ENCODE measurements at regions not wholly inside any gene's neighbourhood (a gene's known extent, or its start where the extent isn't known, plus 50 kb on each side); places are given as distances from the start of the nearest gene placed in this dataset.
"Not testable (repeated sequence)": the region's sequence is repeated elsewhere in the genome, so short reads cannot be mapped to it uniquely, and the experiment has no call there.

DNA sequence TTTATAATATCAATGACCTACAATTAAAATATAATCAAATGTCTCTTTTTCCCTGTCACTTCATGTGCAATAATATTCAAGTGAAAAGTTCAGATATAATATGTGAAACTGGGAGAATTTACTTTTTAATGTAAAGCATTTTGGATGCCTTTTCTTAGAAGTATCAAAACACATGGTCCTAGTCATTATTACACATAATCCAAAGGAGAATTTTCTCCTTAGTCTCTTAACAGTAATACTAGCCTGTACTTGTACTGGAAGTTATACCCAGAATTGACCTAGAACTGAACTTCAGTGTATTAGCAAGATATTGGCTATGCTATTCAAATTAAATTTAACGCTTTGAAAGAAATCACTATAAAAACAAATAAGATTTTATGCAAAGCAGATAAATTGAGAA is 842.6 kb upstream of the MANEA start:
- H3K4me3 ChIP-seq = no peak overlapping the region
- no peak for DNase-seq
- no peaks in the 10 kb centered on the region for H3K27me3 ChIP-seq
- intact Hi-C loops (cut with DNase I) = no loop called here
- no peak overlapping the region for H3K9ac ChIP-seq (ENCODE audit: low read depth in 2 of 2, low read length in 2 of 2)
- no peaks in the 10 kb centered on the region for H3K4me1 ChIP-seq
- H3K27ac ChIP-seq = no peak overlapping the region
- TF ChIP-seq, protein P1, sequence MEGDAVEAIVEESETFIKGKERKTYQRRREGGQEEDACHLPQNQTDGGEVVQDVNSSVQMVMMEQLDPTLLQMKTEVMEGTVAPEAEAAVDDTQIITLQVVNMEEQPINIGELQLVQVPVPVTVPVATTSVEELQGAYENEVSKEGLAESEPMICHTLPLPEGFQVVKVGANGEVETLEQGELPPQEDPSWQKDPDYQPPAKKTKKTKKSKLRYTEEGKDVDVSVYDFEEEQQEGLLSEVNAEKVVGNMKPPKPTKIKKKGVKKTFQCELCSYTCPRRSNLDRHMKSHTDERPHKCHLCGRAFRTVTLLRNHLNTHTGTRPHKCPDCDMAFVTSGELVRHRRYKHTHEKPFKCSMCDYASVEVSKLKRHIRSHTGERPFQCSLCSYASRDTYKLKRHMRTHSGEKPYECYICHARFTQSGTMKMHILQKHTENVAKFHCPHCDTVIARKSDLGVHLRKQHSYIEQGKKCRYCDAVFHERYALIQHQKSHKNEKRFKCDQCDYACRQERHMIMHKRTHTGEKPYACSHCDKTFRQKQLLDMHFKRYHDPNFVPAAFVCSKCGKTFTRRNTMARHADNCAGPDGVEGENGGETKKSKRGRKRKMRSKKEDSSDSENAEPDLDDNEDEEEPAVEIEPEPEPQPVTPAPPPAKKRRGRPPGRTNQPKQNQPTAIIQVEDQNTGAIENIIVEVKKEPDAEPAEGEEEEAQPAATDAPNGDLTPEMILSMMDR (IDR thresholded peaks at IDR 0.05) = no peak
- no peaks in the 10 kb centered on the region for H3K36me3 ChIP-seq
- H3K9me3 ChIP-seq = no peaks in the 10 kb centered on the region

DNA sequence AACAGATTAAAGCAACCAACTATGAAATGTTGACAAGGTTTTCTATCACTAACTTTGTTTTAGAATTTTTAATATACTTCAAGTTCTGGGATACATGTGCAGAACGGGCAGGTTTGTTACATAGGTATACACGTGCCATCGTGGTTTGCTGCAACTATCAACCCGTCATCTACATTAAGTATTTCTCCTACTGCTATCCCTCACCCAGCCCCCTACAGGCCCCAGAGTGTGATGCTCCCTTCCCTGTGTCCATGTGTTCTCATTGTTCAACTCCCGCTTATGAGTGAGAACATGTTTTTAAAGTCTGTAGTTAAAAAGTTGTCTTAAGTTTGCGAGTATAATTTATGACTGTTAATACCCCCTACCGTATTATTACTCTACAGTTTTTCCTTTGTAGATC is 844.3 kb upstream of the MANEA start:
- H3K4me1 ChIP-seq = no peaks in the 10 kb centered on the region

DNA sequence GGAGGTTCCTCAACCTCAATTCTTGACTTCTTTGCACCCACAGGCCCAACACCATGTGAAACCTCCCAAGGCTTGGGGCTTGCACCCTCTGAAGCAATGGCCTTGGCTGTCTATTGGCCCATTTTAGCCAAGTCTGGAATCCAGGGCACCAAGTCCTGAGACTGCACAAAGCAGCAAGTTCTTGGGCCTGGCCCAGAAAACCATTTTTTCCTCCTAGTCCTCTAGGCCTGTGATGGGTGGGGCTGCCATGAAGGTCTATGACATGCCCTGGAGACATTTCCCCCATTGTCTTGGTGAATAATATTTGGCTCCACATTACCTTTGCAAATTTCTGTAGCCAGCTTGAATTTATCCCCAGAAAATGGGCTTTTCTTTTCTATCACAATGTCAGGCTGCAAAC is 849.6 kb upstream of the MANEA start:
- no peak overlapping the region for H3K4me3 ChIP-seq
- no peak overlapping the region for H3K9ac ChIP-seq (ENCODE audit: low read depth in 2 of 2, low read length in 2 of 2)
- no peaks in the 10 kb centered on the region for H3K4me1 ChIP-seq
- intact Hi-C loops (cut with DNase I) = no loop called here
- DNase-seq = no peak
- H3K27ac ChIP-seq = no peak overlapping the region
- H3K27me3 ChIP-seq = no peaks in the 10 kb centered on the region
- TF ChIP-seq, protein P1 (IDR thresholded peaks at IDR 0.05) = no peak
- no peaks in the 10 kb centered on the region for H3K9me3 ChIP-seq
- H3K36me3 ChIP-seq = no peaks in the 10 kb centered on the region

More for the DNA sequence above, 844.3 kb upstream of the MANEA start:
- no peaks in the 10 kb centered on the region for H3K9me3 ChIP-seq
- H3K9ac ChIP-seq (ENCODE audit: low read depth in 2 of 2, low read length in 2 of 2) = no peak overlapping the region
- no peak overlapping the region for H3K27ac ChIP-seq
- no peak overlapping the region for H3K4me3 ChIP-seq
- no peaks in the 10 kb centered on the region for H3K36me3 ChIP-seq
- H3K27me3 ChIP-seq = no peaks in the 10 kb centered on the region
- no peak for DNase-seq
- intact Hi-C loops (cut with DNase I) = no loop called here
- TF ChIP-seq, protein P1 (IDR thresholded peaks at IDR 0.05) = no peak

DNA sequence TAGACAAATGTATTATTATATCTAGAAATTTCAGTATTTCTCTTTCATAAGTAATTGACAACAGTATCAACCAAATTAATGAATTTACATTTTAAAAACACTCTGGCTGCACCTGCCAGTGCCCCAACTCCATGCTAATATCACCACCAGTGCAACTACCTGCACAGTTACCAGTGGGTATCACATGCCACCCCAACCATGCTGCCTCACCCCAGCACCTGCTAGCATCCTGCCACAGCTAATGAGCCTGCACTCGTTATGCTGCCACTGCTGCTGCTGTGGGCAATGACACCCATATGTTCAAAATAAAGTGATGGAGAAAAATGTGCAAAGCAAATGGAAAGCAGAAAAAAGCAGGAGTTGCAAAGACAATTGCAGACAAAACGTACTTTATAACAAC is 855.9 kb upstream of the MANEA start:
- H3K9me3 ChIP-seq = no peaks in the 10 kb centered on the region
- H3K27ac ChIP-seq = no peak overlapping the region
- H3K9ac ChIP-seq (ENCODE audit: low read depth in 2 of 2, low read length in 2 of 2) = no peak overlapping the region
- H3K36me3 ChIP-seq = no peaks in the 10 kb centered on the region
- DNase-seq = no peak
- TF ChIP-seq, protein P1 (IDR thresholded peaks at IDR 0.05) = no peak
- intact Hi-C loops (cut with DNase I) = no loop called here
- H3K4me3 ChIP-seq = no peak overlapping the region
- H3K4me1 ChIP-seq = no peaks in the 10 kb centered on the region
- no peaks in the 10 kb centered on the region for H3K27me3 ChIP-seq

DNA sequence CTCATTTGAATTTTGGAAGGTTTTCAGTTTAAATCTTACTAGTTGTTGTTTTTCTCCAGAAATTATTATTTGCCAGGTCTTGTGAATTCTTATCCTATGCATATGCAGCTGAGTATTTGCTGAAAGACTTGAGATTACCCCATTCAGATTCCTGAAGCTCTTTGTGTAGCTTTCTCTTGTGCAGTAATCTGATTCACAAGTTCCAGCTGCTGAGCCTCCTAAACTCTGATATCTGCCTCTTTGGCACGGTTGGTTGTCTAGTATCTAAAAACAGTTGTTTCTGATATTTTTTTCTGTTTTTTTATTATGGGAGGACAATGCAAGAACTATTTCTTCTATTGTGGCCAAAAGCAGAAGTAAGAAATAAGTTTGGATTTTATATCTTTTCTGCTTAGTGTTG is 863.9 kb upstream of the MANEA start:
- no peak overlapping the region for H3K4me3 ChIP-seq
- intact Hi-C loops (cut with DNase I) = no loop called here
- no peaks in the 10 kb centered on the region for H3K36me3 ChIP-seq
- no peaks in the 10 kb centered on the region for H3K9me3 ChIP-seq
- no peak overlapping the region for H3K27ac ChIP-seq
- no peak for DNase-seq
- H3K4me1 ChIP-seq = no peaks in the 10 kb centered on the region
- no peak overlapping the region for H3K9ac ChIP-seq (ENCODE audit: low read depth in 2 of 2, low read length in 2 of 2)
- H3K27me3 ChIP-seq = no peaks in the 10 kb centered on the region
- TF ChIP-seq, protein P1 (IDR thresholded peaks at IDR 0.05) = no peak

DNA sequence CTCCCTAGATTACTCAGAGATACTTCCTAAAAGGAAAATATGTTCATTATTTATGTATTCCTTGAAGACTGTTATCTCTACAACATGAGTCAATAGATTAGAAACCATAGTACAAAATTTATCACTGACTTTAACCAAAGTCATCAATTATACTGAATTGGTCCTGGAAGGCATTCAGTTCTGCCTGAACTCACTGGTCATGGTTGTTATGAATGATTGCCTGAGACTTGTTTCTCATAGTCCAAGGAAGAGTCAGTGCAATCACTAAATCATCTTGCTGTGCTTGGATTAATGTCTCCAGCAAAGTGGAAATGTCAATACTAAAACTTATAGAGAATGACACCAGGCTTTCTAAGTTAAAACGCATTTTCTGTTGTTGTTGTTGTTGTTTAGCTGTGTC is 878.6 kb upstream of the MANEA start:
- no peak for DNase-seq
- no peaks in the 10 kb centered on the region for H3K4me1 ChIP-seq
- H3K9me3 ChIP-seq = no peaks in the 10 kb centered on the region
- TF ChIP-seq, protein P1 (IDR thresholded peaks at IDR 0.05) = no peak
- no peak overlapping the region for H3K4me3 ChIP-seq
- no peaks in the 10 kb centered on the region for H3K36me3 ChIP-seq
- intact Hi-C loops (cut with DNase I) = no loop called here
- H3K27ac ChIP-seq = no peak overlapping the region
- no peak overlapping the region for H3K9ac ChIP-seq (ENCODE audit: low read depth in 2 of 2, low read length in 2 of 2)
- H3K27me3 ChIP-seq = no peaks in the 10 kb centered on the region

DNA sequence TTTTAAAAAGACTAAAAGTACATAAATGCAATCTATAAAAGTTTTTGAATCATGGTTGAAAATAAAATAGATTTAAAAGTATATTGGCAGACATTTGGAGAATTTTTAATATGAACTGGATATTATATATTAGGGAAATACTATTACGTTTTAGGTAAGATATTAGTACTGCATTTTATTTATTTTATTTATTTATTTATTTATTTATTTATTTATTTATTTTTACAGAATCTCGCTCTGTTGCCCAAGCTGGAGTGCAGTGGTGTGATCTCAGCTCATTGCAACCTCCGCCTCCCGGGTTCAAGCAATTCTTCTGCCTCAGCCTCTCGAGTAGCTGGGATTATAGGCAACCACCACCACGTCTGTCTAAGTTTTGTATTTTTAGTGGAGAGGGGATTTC is 890.1 kb upstream of the MANEA start:
- H3K4me1 ChIP-seq; H3K27me3 ChIP-seq; H3K36me3 ChIP-seq; H3K27ac ChIP-seq; H3K9me3 ChIP-seq; H3K9ac ChIP-seq (ENCODE audit: low read depth in 2 of 2, low read length in 2 of 2); DNase-seq; intact Hi-C loops (cut with DNase I); H3K4me3 ChIP-seq: not testable (repeated sequence)
